ENCODE measurements at regions not wholly inside any gene's neighbourhood (a gene's known extent, or its start where the extent isn't known, plus 50 kb on each side); places are given as distances from the start of the nearest gene placed in this dataset.

DNA sequence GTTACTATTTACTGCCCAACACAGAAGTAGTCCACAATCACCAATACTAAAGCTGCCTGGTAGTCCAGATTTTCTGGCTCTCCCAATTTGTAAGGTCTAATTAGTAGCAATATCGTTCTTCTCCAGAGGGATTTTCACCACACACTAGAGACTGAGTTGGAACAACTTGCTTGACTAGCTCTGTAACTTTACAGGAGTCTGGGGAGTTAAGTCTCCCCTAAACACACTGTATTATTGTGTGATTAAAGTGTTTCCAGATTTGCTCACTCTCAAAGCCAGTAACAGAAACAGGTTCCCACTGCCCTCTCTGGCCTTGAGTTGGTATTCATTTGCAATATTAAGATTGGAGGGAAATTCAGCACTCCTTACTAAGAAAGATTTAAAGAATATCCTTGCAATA, 1175.7 kb downstream of the SORCS1 start:
- Histone ChIP-seq H3K4me1 (ENCODE audit: insufficient read depth, low read length) (no peaks in the 10 kb centered on the region), H3K9me3 (ENCODE audit: control insufficient read depth in 1 of 2, insufficient read depth in 1 of 2, low read length in 2 of 2) (peaks cover 0 to 18% of the 10 kb centered on the region in 2 experiments), H3K27me3 (ENCODE audit: control insufficient read depth in 1 of 2, insufficient read depth in 2 of 2, low read length in 2 of 2) (peaks cover 0 to 3% of the 10 kb centered on the region in 2 experiments), H3K4me3 (ENCODE audit: low read length) (no peak overlapping the region), H3K27ac (ENCODE audit: low read depth in 1 of 2, low read length in 2 of 2) (no peak overlapping the region), H3K36me3 (ENCODE audit: insufficient read depth, low read length) (no peaks in the 10 kb centered on the region)
- no peak for DNase-seq
- Mint-ChIP-seq H3K4me1 (ENCODE audit: low read depth) (no peaks in the 10 kb centered on the region), H3K27me3 (no peaks in the 10 kb centered on the region), H3K27ac (no peak overlapping the region), H3K9me3 (peaks cover 3% of the 10 kb centered on the region), H3K4me3 (no peak overlapping the region), H3K36me3 (ENCODE audit: low read depth) (no peaks in the 10 kb centered on the region)
- intact Hi-C loops (cut with DNase I, micrococcal nuclease), result no loop called here
- TF ChIP-seq CTCF (IDR thresholded peaks at IDR 0.05), result no peak
- ChIA-PET CTCF (no interaction called here), POLR2A (no interaction called here)
- no peak for ATAC-seq (ENCODE audit: poor library complexity)

DNA sequence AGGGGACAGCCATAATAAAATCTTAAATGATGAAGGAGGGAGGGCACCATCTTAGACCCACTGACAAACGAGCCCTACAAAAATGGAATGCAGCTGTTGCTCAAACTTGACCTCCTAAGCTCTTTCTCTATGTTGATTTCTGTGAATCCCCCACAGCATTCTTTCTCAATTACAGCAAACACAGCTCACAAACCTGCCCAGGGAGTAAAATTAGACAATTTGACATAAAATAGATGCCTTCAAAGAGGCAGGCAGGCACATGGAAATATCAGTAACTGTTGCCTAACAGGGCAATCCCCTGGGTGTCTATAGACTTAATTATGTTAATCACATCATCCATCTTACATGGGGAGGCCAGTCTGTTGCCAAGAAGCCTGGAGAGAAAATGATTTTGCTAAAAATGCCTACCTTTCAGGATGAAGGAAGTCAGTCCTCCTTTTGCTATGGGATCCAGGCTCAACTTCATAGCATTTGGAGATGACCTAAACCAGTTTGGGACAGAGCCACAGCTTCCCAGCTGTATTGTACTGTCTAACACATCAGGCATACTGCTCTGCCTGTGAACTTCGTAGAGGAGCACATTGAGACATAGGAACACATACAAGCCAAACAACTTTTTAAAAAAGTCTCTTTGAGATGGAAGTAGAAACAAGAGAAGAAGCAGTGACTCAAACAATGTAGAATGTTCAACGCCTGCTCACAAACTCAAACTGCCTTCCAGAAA, 1177.4 kb downstream of the SORCS1 start:
- Mint-ChIP-seq H3K4me1 (ENCODE audit: low read depth) (no peaks in the 10 kb centered on the region), H3K36me3 (ENCODE audit: low read depth) (no peaks in the 10 kb centered on the region), H3K27me3 (no peaks in the 10 kb centered on the region), H3K27ac (no peak overlapping the region), H3K4me3 (no peak overlapping the region), H3K9me3 (peaks cover 5% of the 10 kb centered on the region)
- intact Hi-C loops (cut with DNase I, micrococcal nuclease), result no loop called here
- DNase-seq (no peak), ATAC-seq (ENCODE audit: poor library complexity) (no peak)
- Histone ChIP-seq H3K4me3 (ENCODE audit: low read length) (no peak overlapping the region), H3K4me1 (ENCODE audit: insufficient read depth, low read length) (no peaks in the 10 kb centered on the region), H3K9me3 (ENCODE audit: control insufficient read depth in 1 of 2, insufficient read depth in 1 of 2, low read length in 2 of 2) (peaks cover 0 to 18% of the 10 kb centered on the region in 2 experiments), H3K27ac (ENCODE audit: low read depth in 1 of 2, low read length in 2 of 2) (no peak overlapping the region), H3K27me3 (ENCODE audit: control insufficient read depth in 1 of 2, insufficient read depth in 2 of 2, low read length in 2 of 2) (peaks cover 0 to 3% of the 10 kb centered on the region in 2 experiments), H3K36me3 (ENCODE audit: insufficient read depth, low read length) (no peaks in the 10 kb centered on the region)
- CTCF ChIA-PET, result no interaction called here
- TF ChIP-seq CTCF (IDR thresholded peaks at IDR 0.05), result no peak
- POLR2A ChIA-PET, result no interaction called here

DNA sequence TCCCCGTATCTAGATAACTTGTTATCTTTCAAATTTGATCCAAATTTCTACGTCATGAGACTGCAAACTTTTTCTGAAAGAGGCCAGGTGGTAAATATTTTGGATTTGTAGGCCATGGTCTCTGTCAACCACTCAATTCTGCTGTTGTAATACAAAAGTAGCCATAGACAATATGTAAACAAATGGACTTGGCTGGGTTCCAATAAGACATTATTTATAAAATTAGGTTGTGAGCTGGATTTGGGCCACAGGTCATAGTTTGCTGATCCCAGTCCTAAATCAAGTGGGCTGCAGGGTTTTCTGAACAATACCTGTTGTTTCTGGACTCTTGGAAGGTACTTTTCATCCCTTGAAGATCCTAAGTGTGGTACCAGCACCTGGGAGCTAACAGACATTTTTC, 1178.0 kb downstream of the SORCS1 start:
- Mint-ChIP-seq H3K4me1 (ENCODE audit: low read depth) (no peaks in the 10 kb centered on the region), H3K27ac (no peak overlapping the region), H3K9me3 (peaks cover 5% of the 10 kb centered on the region), H3K27me3 (no peaks in the 10 kb centered on the region), H3K36me3 (ENCODE audit: low read depth) (no peaks in the 10 kb centered on the region), H3K4me3 (no peak overlapping the region)
- CTCF ChIA-PET, result no interaction called here
- peaks cover 0 to 3% of the 10 kb centered on the region in 2 experiments for H3K27me3 ChIP-seq (ENCODE audit: control insufficient read depth in 1 of 2, insufficient read depth in 2 of 2, low read length in 2 of 2)
- peaks cover 0 to 18% of the 10 kb centered on the region in 2 experiments for H3K9me3 ChIP-seq (ENCODE audit: control insufficient read depth in 1 of 2, insufficient read depth in 1 of 2, low read length in 2 of 2)
- H3K4me1 ChIP-seq (ENCODE audit: insufficient read depth, low read length), result no peaks in the 10 kb centered on the region
- DNase-seq (no peak), ATAC-seq (ENCODE audit: poor library complexity) (no peak)
- no peak overlapping the region for H3K4me3 ChIP-seq (ENCODE audit: low read length)
- no peak overlapping the region for H3K27ac ChIP-seq (ENCODE audit: low read depth in 1 of 2, low read length in 2 of 2)
- TF ChIP-seq CTCF (IDR thresholded peaks at IDR 0.05), result no peak
- POLR2A ChIA-PET, result no interaction called here
- intact Hi-C loops (cut with DNase I, micrococcal nuclease), result no loop called here
- H3K36me3 ChIP-seq (ENCODE audit: insufficient read depth, low read length), result no peaks in the 10 kb centered on the region
